A549 (cell line): ENCODE measurements at regions not wholly inside any gene's neighbourhood (a gene's known extent, or its start where the extent isn't known, plus 50 kb on each side); places are given as distances from the start of the nearest gene placed in this dataset.

Source experiments
- ATAC-seq, 2 experiments: fragments of 200-7000 bp in 1 of 2; fragments of >200 bp in 1 of 2; cut with Nextera tagmentation in 1 of 2; cut with Tn5 transposase in 1 of 2; 3 replicates each; pipeline versions ENCODE4 v1.8.0 to v1.9.1; 2018 to 2020; ENCODE audit warnings: mild to moderate bottlenecking in 1 of 2, moderate library complexity in 1 of 2
- CTCF ChIA-PET: fragments of 300-600 bp; sonication (Branson Sonifier 250); formaldehyde crosslinking; extraction: SDS; loops from one replicate; lab custom pipeline; 2021; ENCODE audit warnings: antibody characterized with exemption, inconsistent platforms; lab: Yijun Ruan, JAX
- POLR2A ChIA-PET: fragments of 350-600 bp; formaldehyde crosslinking; extraction: SDS; loops from one replicate; lab custom pipeline; 2021; ENCODE audit warnings: antibody characterized with exemption, inconsistent platforms; lab: Yijun Ruan, JAX
- DNase-seq, 2 experiments: peaks; one replicate each; pipeline versions ENCODE4 v3.0.0 to v3.0.0-alpha.2; 2011 to 2016; ENCODE audit warnings: low read depth in 1 of 2, low spot score in 1 of 2
- FAIRE-seq: peaks from 2 replicates; lab custom pipeline; 2011; peaks lifted over from hg19 to GRCh38; lab: Jason Lieb, UNC
- H3K27ac ChIP-seq, 2 experiments: fragments of >200 bp; sonication (Bioruptor Twin); formaldehyde crosslinking; 3 replicates each; pipeline ENCODE4 v1.5.1; 2016 to 2017
- H3K4me1 ChIP-seq: fragments of >200 bp; sonication (Bioruptor Twin); formaldehyde crosslinking; 3 replicates; pipeline ENCODE4 v1.6.1; 2016
- H3K4me2 ChIP-seq: fragments of >200 bp; sonication (Bioruptor Twin); formaldehyde crosslinking; 3 replicates; pipeline ENCODE4 v1.6.1; 2016
- H3K4me3 ChIP-seq: fragments of >200 bp; sonication (Bioruptor Twin); formaldehyde crosslinking; 3 replicates; pipeline ENCODE4 v1.5.1; 2016
- H3K9me3 ChIP-seq: fragments of >200 bp; sonication (Bioruptor Twin); formaldehyde crosslinking; 3 replicates; pipeline ENCODE4 v1.6.1; 2016
- BHLHE40 ChIP-seq: IDR thresholded peaks from 2 replicates; pipeline ENCODE4 v1.6.1; 2012; ENCODE audit warnings: low read depth, low read length, inconsistent platforms
- CBX2 ChIP-seq: fragments of 200-600 bp; sonication (generic); IDR thresholded peaks from 2 replicates; pipeline ENCODE4 v1.6.1; 2016; ENCODE audit warnings: low read depth, mild to moderate bottlenecking, borderline replicate concordance
- CHD2 ChIP-seq: fragments of 150-350 bp; IDR thresholded peaks from 2 replicates; pipeline ENCODE4 v1.6.1; 2014; ENCODE audit warnings: low read length; ENCODE audit not compliant: partially characterized antibody
- EHMT2 ChIP-seq: fragments of 200-600 bp; sonication (generic); IDR thresholded peaks from 2 replicates; pipeline ENCODE4 v1.6.1; 2016; ENCODE audit warnings: antibody characterized with exemption, low read depth, mild to moderate bottlenecking, moderate library complexity
- ESRRA ChIP-seq: fragments of 150-350 bp; IDR thresholded peaks from 2 replicates; pipeline ENCODE4 v1.6.1; 2014; ENCODE audit warnings: mild to moderate bottlenecking, low read length, borderline replicate concordance
- FOSB ChIP-seq: fragments of 250-450 bp; sonication (Bioruptor Pico); IDR thresholded peaks from 2 replicates; pipeline ENCODE4 v1.5.0; 2020; ENCODE audit warnings: mild to moderate bottlenecking, moderate library complexity
- FOSL2 ChIP-seq, 2 experiments: fragments of 450-650 bp in 1 of 2; fragments of >200 bp in 1 of 2; sonication (Bioruptor Twin) in 1 of 2; formaldehyde crosslinking; IDR thresholded peaks; 2 replicates each; pipeline versions ENCODE4 v1.5.0 to v1.6.1; 2016 to 2020; ENCODE audit warnings: mild to moderate bottlenecking in 1 of 2, moderate library complexity in 1 of 2
- HEYL ChIP-seq: fragments of 250-450 bp; sonication (Bioruptor Pico); IDR thresholded peaks from 2 replicates; pipeline ENCODE4 v1.8.0; 2021; ENCODE audit warnings: mild to moderate bottlenecking, moderate library complexity
- HOXB13 ChIP-seq: fragments of 250-450 bp; sonication (Bioruptor Pico); IDR thresholded peaks from 2 replicates; pipeline ENCODE4 v1.5.0; 2020; ENCODE audit warnings: low read depth, mild to moderate bottlenecking, moderate library complexity
- HOXB5 ChIP-seq: fragments of 250-450 bp; sonication (Bioruptor Pico); IDR thresholded peaks from 2 replicates; pipeline ENCODE4 v1.5.0; 2020; ENCODE audit warnings: mild to moderate bottlenecking, moderate library complexity
- JUN ChIP-seq, 2 experiments: fragments of >200 bp; sonication (Bioruptor Twin); formaldehyde crosslinking; IDR thresholded peaks; 2 replicates in 1 of 2; 3 replicates in 1 of 2; pipeline ENCODE4 v1.6.1; 2016 to 2017
- JUNB ChIP-seq: fragments of >200 bp; sonication (Bioruptor Twin); formaldehyde crosslinking; IDR thresholded peaks from 2 replicates; pipeline ENCODE4 v1.6.1; 2016
- KDM1A ChIP-seq: fragments of 200-600 bp; sonication (generic); IDR thresholded peaks from 2 replicates; pipeline ENCODE4 v1.6.1; 2016; ENCODE audit warnings: low read depth, mild to moderate bottlenecking
- KDM5A ChIP-seq: fragments of 200-600 bp; sonication (generic); IDR thresholded peaks from 2 replicates; pipeline ENCODE4 v1.6.1; 2016; ENCODE audit warnings: antibody characterized with exemption, mild to moderate bottlenecking
- MAFK ChIP-seq: fragments of 450-650 bp; IDR thresholded peaks from 2 replicates; pipeline ENCODE4 v1.6.1; 2014; ENCODE audit not compliant: partially characterized antibody
- MYC ChIP-seq: IDR thresholded peaks from 2 replicates; pipeline ENCODE4 v1.6.1; 2012; ENCODE audit warnings: mild to moderate bottlenecking, inconsistent platforms, low read length, improper control_type of control experiment, borderline replicate concordance
- NFE2L2 ChIP-seq: fragments of 150-350 bp; conservative IDR thresholded peaks from 2 replicates; pipeline ENCODE4 v1.6.1; 2014; ENCODE audit warnings: low read length
- NR3C1 ChIP-seq: fragments of >200 bp; sonication (Bioruptor Twin); formaldehyde crosslinking; IDR thresholded peaks from 3 replicates; pipeline ENCODE4 v1.6.1; 2017
- POLR2AphosphoS2 ChIP-seq: conservative IDR thresholded peaks from 2 replicates; pipeline ENCODE4 v1.6.1; 2012; ENCODE audit warnings: low read length, improper control_type of control experiment, inconsistent platforms
- SREBF2 ChIP-seq: fragments of 450-650 bp; IDR thresholded peaks from 2 replicates; pipeline ENCODE4 v1.6.1; 2014; ENCODE audit warnings: mild to moderate bottlenecking, moderate library complexity
- TP53 ChIP-seq: fragments of 250-450 bp; sonication (Bioruptor Pico); IDR thresholded peaks from 2 replicates; pipeline ENCODE4 v1.5.0; 2021; ENCODE audit warnings: mild to moderate bottlenecking, moderate library complexity
- ZFP36 ChIP-seq: fragments of 450-650 bp; IDR thresholded peaks from 2 replicates; pipeline ENCODE4 v1.6.1; 2014; ENCODE audit warnings: borderline replicate concordance; ENCODE audit not compliant: partially characterized antibody
- ZNF302 ChIP-seq: fragments of 250-450 bp; sonication (Bioruptor Pico); IDR thresholded peaks from 2 replicates; pipeline ENCODE4 v1.9.0; 2021; ENCODE audit warnings: inconsistent platforms, mild to moderate bottlenecking, moderate library complexity
- WGBS: methylation state at CpG from one replicate; pipeline ENCODE4 v1.1.6; 2017; ENCODE audit errors: missing lambda C conversion rate; 5-methylcytosine and 5-hydroxymethylcytosine counted together
- TF ChIP-seq, protein P1 (sequence below): fragments of >200 bp; sonication (Bioruptor Twin); formaldehyde crosslinking; IDR thresholded peaks from 2 replicates; pipeline ENCODE4 v1.6.1; 2016
- TF ChIP-seq, protein P2 (sequence below): fragments of 250-450 bp; sonication (Bioruptor Pico); IDR thresholded peaks from 2 replicates; pipeline ENCODE4 v1.5.0; 2020; ENCODE audit warnings: low read depth, mild to moderate bottlenecking, moderate library complexity

DNA sequence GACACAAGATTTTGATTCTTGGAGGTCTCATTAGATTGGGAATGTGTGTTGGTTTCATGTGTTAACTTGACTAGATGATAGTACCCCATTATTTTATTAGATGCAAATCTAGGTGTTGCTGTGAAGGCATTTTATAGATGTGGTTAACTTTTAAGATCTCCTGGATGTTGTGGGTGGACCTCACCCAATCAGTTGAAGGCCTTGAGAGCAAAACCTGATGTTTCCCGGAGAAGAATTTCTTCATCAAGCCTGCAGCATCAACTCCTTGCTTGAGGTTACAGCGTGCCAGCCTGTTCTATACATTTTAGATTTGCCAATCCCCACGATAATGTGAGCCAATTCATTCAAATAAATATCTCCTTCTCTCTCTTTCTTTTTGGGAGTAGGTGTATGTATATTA is 66.8 kb upstream of the EXOC2 start:
- no peak for TF ChIP-seq NFE2L2
- TF ChIP-seq, protein P1, sequence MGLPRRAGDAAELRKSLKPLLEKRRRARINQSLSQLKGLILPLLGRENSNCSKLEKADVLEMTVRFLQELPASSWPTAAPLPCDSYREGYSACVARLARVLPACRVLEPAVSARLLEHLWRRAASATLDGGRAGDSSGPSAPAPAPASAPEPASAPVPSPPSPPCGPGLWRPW, result no peak
- no peak for TF ChIP-seq KDM1A
- no peak for TF ChIP-seq POLR2AphosphoS2
- no peak for TF ChIP-seq ZFP36
- no peak for TF ChIP-seq ZNF302 (CRISPR knock-in tag)
- no peak for TF ChIP-seq EHMT2
- TF ChIP-seq, protein P2, sequence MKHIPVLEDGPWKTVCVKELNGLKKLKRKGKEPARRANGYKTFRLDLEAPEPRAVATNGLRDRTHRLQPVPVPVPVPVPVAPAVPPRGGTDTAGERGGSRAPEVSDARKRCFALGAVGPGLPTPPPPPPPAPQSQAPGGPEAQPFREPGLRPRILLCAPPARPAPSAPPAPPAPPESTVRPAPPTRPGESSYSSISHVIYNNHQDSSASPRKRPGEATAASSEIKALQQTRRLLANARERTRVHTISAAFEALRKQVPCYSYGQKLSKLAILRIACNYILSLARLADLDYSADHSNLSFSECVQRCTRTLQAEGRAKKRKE (CRISPR knock-in tag), result no peak
- TF ChIP-seq SREBF2, result no peak
- TF ChIP-seq MAFK, result no peak
- TF ChIP-seq JUN (IDR thresholded peaks at IDR 0.05), result no peak
- TF ChIP-seq FOSB (CRISPR knock-in tag), result no peak
- no peak for TF ChIP-seq CHD2
- TF ChIP-seq ESRRA, result no peak
- TF ChIP-seq FOSL2 (IDR thresholded peaks at IDR 0.05), result no peak
- TF ChIP-seq FOSL2 (CRISPR knock-in tag; IDR thresholded peaks at IDR 0.05), result no peak
- TF ChIP-seq CBX2, result no peak
- POLR2A ChIA-PET, result no interaction called here
- H3K4me2 ChIP-seq, result no peak overlapping the region
- FAIRE-seq (no peak), ATAC-seq (no peak), DNase-seq (no peak)
- H3K27ac ChIP-seq, result no peak overlapping the region
- CTCF ChIA-PET, result no interaction called here
- H3K9me3 ChIP-seq, result no peaks in the 10 kb centered on the region
- WGBS, result 45% methylated on average over 3 of the region's 3 CpGs
- H3K4me3 ChIP-seq, result no peak overlapping the region
- H3K4me1 ChIP-seq, result no peaks in the 10 kb centered on the region

DNA sequence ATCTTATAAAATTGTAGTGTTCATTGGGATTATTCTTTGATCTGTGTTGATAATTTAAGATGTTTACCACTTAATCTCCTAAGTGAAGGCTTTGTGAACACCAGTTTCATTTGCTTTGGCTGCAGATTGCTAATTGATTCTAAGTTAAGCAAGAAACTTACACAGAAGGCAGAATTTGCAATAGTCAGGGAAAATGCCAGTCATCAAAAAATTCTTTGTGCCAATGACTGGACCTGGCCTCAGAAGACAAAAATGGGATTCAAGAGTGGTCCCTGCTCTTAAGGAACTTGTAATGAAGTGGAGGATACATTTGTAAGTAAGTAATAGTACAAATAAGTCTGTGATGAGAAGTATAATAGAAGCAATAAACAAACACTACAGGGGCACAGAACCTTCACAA is 63.3 kb upstream of the EXOC2 start:
- Histone ChIP-seq H3K4me1 (no peaks in the 10 kb centered on the region), H3K4me3 (no peak overlapping the region), H3K27ac (no peak overlapping the region), H3K9me3 (no peaks in the 10 kb centered on the region), H3K4me2 (no peak overlapping the region)
- CTCF ChIA-PET, result interaction anchor here (1.0 kb wide), 1 partner anchor 34 kb away, joined by 3 read pairs; no protein-coding TSS in a partner anchor
- TF ChIP-seq BHLHE40 (no peak), JUNB (no peak), ZFP36 (no peak), ZNF302 (CRISPR knock-in tag) (no peak), KDM1A (no peak), NFE2L2 (peak; percentile 36; the same call in 1 of the 2 replicates), TP53 (CRISPR knock-in tag) (no peak), MAFK (peak; percentile 50)
- DNase-seq (no peak), FAIRE-seq (no peak), ATAC-seq (no peak)
- POLR2A ChIA-PET, result no interaction called here

DNA sequence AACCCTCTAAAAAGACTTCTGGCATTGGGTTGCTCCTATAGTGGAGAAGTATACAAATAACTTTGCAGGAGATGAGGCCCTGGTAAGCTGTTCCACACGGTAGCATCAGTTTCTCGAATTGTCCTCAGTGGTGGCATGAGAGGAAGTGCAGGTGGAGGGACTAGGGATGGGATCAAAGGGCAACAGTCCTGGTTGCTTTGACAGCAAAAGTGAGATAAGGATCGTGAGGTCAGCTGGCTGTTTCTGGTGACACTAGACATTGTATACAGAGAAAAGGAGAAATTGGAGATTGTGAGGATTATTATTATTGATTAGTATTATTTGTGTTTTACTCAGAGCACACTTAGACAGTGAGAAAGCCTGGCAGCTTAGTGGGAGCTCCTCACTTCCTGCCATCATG is 61.3 kb upstream of the EXOC2 start:
- CTCF ChIA-PET, result interaction anchor here (1.4 kb wide), 1 partner anchor 32 kb away, joined by 6 read pairs; no protein-coding TSS in a partner anchor

More for the DNA sequence above, 61.3 kb upstream of the EXOC2 start:
- H3K9me3 ChIP-seq, result no peaks in the 10 kb centered on the region
- H3K27ac ChIP-seq, result no peak overlapping the region
- H3K4me2 ChIP-seq, result no peak overlapping the region
- DNase-seq, result no peak
- FAIRE-seq, result no peak
- H3K4me1 ChIP-seq, result no peaks in the 10 kb centered on the region
- WGBS, result 27% methylated on average over 3 of the region's 3 CpGs
- TF ChIP-seq KDM5A (no peak), HOXB13 (CRISPR knock-in tag) (no peak), NR3C1 (no peak), FOSL2 (IDR thresholded peaks at IDR 0.05) (no peak), FOSL2 (CRISPR knock-in tag; IDR thresholded peaks at IDR 0.05) (no peak), POLR2AphosphoS2 (no peak), MYC (no peak), HEYL (no peak), HOXB5 (CRISPR knock-in tag) (no peak), ESRRA (no peak)
- TF ChIP-seq, protein P2 (CRISPR knock-in tag), result no peak
- POLR2A ChIA-PET, result no interaction called here
- H3K4me3 ChIP-seq, result no peak overlapping the region
- no peak for ATAC-seq
